IMR-90 (cell line): ENCODE measurements at regions not wholly inside any gene's neighbourhood (a gene's known extent, or its start where the extent isn't known, plus 50 kb on each side); places are given as distances from the start of the nearest gene placed in this dataset.

Experiments
- ATAC-seq: fragments of 200-7000 bp; cut with Tn5 transposase; 2 replicates; pipeline ENCODE4 v1.9.1; 2020; ENCODE audit warnings: low read depth, mild to moderate bottlenecking, moderate library complexity
- BruUV-seq: library from RNA; stranded (reverse); fragments of 400-500 nt; replicated peaks from 2 replicates; lab custom pipeline; 2021; lab: Mats Ljungman, UMichigan
- CTCF ChIA-PET: fragments of 300-600 bp; formaldehyde crosslinking; extraction: SDS; loops from one replicate; lab custom pipeline; 2021; ENCODE audit warnings: antibody characterized with exemption; lab: Yijun Ruan, JAX
- POLR2A ChIA-PET: fragments of 300-600 bp; sonication (Branson Sonifier 250); formaldehyde crosslinking; loops from one replicate; lab custom pipeline; 2022; ENCODE audit warnings: antibody characterized with exemption; ENCODE audit not compliant: unreplicated experiment; lab: Charles Lee
- DNase-seq: peaks from one replicate; pipeline ENCODE4 v3.0.0; 2013
- H2AFZ ChIP-seq: replicated peaks from 2 replicates; pipeline ENCODE3; 2013; ENCODE audit warnings: low read length, mild to moderate bottlenecking; ENCODE audit not compliant: poor library complexity
- H2AK5ac ChIP-seq: 2 replicates; pipeline ENCODE4 v1.6.1; 2013; ENCODE audit warnings: low read depth, low read length, inconsistent platforms
- H2AK9ac ChIP-seq: replicated peaks from 2 replicates; pipeline ENCODE3; 2013; ENCODE audit warnings: mild to moderate bottlenecking, low read depth, low read length, moderate library complexity; ENCODE audit not compliant: poor library complexity
- H2BK120ac ChIP-seq: 2 replicates; pipeline ENCODE4 v1.6.1; 2013; ENCODE audit warnings: low read depth, low read length, inconsistent platforms
- H2BK15ac ChIP-seq: 3 replicates; pipeline ENCODE4 v1.6.1; 2013; ENCODE audit warnings: low read depth, low read length, inconsistent platforms
- H2BK20ac ChIP-seq: 2 replicates; pipeline ENCODE4 v1.6.1; 2013; ENCODE audit warnings: low read depth, mild to moderate bottlenecking, inconsistent platforms, low read length, moderate library complexity
- H2BK5ac ChIP-seq: 2 replicates; pipeline ENCODE4 v1.6.1; 2013; ENCODE audit warnings: mild to moderate bottlenecking, low read depth, low read length, inconsistent platforms; ENCODE audit not compliant: poor library complexity, severe bottlenecking
- H3K14ac ChIP-seq: replicated peaks from 2 replicates; pipeline ENCODE4 v1.6.1; 2013; ENCODE audit warnings: low read depth, low read length, inconsistent platforms
- H3K18ac ChIP-seq: 2 replicates; pipeline ENCODE4 v1.6.1; 2013; ENCODE audit warnings: low read depth, low read length, control low read depth
- H3K23ac ChIP-seq: 2 replicates; pipeline ENCODE4 v1.6.1; 2013; ENCODE audit warnings: low read depth, low read length, inconsistent platforms
- H3K27ac ChIP-seq: 2 replicates; pipeline ENCODE4 v1.5.1; 2013; ENCODE audit warnings: mild to moderate bottlenecking, control low read depth, low read length; ENCODE audit not compliant: insufficient read depth
- H3K27me3 ChIP-seq: 2 replicates; pipeline ENCODE4 v1.6.1; 2013; ENCODE audit warnings: low read length; ENCODE audit not compliant: control insufficient read depth, insufficient read depth
- H3K36me3 ChIP-seq: 2 replicates; pipeline ENCODE4 v1.6.1; 2013; ENCODE audit warnings: low read length, mixed read lengths; ENCODE audit not compliant: control insufficient read depth, insufficient read depth
- H3K4ac ChIP-seq: 2 replicates; pipeline ENCODE4 v1.6.1; 2013; ENCODE audit warnings: low read depth, low read length, inconsistent platforms
- H3K4me1 ChIP-seq: 2 replicates; pipeline ENCODE4 v1.6.1; 2013; ENCODE audit warnings: low read length, mixed read lengths; ENCODE audit not compliant: control insufficient read depth, insufficient read depth
- H3K4me2 ChIP-seq: 2 replicates; pipeline ENCODE4 v1.6.1; 2013; ENCODE audit warnings: low read depth, mild to moderate bottlenecking, control low read depth, low read length, moderate library complexity
- H3K4me3 ChIP-seq: 2 replicates; pipeline ENCODE4 v1.5.1; 2013; ENCODE audit warnings: low read depth, mild to moderate bottlenecking, control low read depth, low read length, moderate library complexity; ENCODE audit not compliant: insufficient read depth
- H3K56ac ChIP-seq: 2 replicates; pipeline ENCODE4 v1.6.1; 2013; ENCODE audit warnings: low read length, inconsistent platforms; ENCODE audit not compliant: insufficient read depth; ENCODE audit errors: extremely low read depth
- H3K79me1 ChIP-seq, 2 experiments: 2 replicates each; pipeline ENCODE4 v1.6.1; 2013; ENCODE audit warnings: low read length in 2 of 2, inconsistent platforms in 1 of 2, low read depth in 1 of 2
- H3K9ac ChIP-seq: 2 replicates; pipeline ENCODE4 v1.6.1; 2013; ENCODE audit warnings: low read depth, low read length, control low read depth
- H3K9me1 ChIP-seq: 2 replicates; pipeline ENCODE4 v1.6.1; 2013; ENCODE audit warnings: low read length, inconsistent platforms; ENCODE audit not compliant: insufficient read depth
- H3K9me3 ChIP-seq: 2 replicates; pipeline ENCODE4 v1.6.1; 2013; ENCODE audit warnings: low read length; ENCODE audit not compliant: control insufficient read depth, insufficient read depth
- H4K20me1 ChIP-seq: 2 replicates; pipeline ENCODE4 v1.6.1; 2013; ENCODE audit warnings: low read length, inconsistent platforms; ENCODE audit not compliant: insufficient read depth
- H4K5ac ChIP-seq: 2 replicates; pipeline ENCODE4 v1.6.1; 2013; ENCODE audit warnings: mild to moderate bottlenecking, low read depth, low read length, control low read depth
- H4K8ac ChIP-seq, 2 experiments: 2 replicates each; pipeline ENCODE4 v1.6.1; 2013; ENCODE audit warnings: low read depth in 2 of 2, low read length in 2 of 2, control low read depth in 1 of 2, inconsistent platforms in 1 of 2
- H4K91ac ChIP-seq: 2 replicates; pipeline ENCODE4 v1.6.1; 2013; ENCODE audit warnings: low read depth, low read length, inconsistent platforms; ENCODE audit not compliant: insufficient read depth
- FOS ChIP-seq: fragments of 150-350 bp; IDR thresholded peaks from 2 replicates; pipeline ENCODE4 v1.6.1; 2016; ENCODE audit warnings: low read depth, low read length
- MAFK ChIP-seq: IDR thresholded peaks from 2 replicates; pipeline ENCODE4 v1.6.1; 2012; ENCODE audit warnings: low read depth, low read length, improper control_type of control experiment
- NFE2L2 ChIP-seq: fragments of 150-350 bp; IDR thresholded peaks from 2 replicates; pipeline ENCODE4 v1.6.1; 2016; ENCODE audit warnings: low read depth, mild to moderate bottlenecking, low read length
- POLR2A ChIP-seq: IDR thresholded peaks from 2 replicates; pipeline ENCODE4 v1.6.1; 2012; ENCODE audit warnings: mild to moderate bottlenecking, low read depth, low read length
- RAD21 ChIP-seq: IDR thresholded peaks from 2 replicates; pipeline ENCODE4 v1.6.1; 2012; ENCODE audit warnings: low read length, improper control_type of control experiment
- RCOR1 ChIP-seq: IDR thresholded peaks from 2 replicates; pipeline ENCODE4 v1.6.1; 2012; ENCODE audit warnings: mild to moderate bottlenecking, low read length, improper control_type of control experiment; ENCODE audit not compliant: insufficient replicate concordance
- SMC3 ChIP-seq: fragments of 150-350 bp; IDR thresholded peaks from 2 replicates; pipeline ENCODE4 v1.6.1; 2016; ENCODE audit warnings: low read depth, mild to moderate bottlenecking, antibody characterized with exemption, low read length, moderate library complexity
- WGBS, 2 experiments: methylation state at CpG; one replicate each; pipeline versions ENCODE4 v1.1.5 to v1.1.7; 2013; ENCODE audit warnings: missing lambda C conversion rate in 2 of 2; ENCODE audit not compliant: insufficient read length in 1 of 2; ENCODE audit errors: extremely low coverage in 2 of 2; 5-methylcytosine and 5-hydroxymethylcytosine counted together
- dilution Hi-C: fragments of 300-500 bp; cut with HindIII; formaldehyde crosslinking; loops from one replicate; pipeline ENCODE4 v1.14.3; 2018; ENCODE audit warnings: low sequenced_read_pairs; ENCODE audit not compliant: unreplicated experiment
- in situ Hi-C: fragments of 300-500 bp; cut with MboI; formaldehyde crosslinking; loops from 3 replicates; pipeline ENCODE4 v1.14.3; 2019; ENCODE audit warnings: low sequenced_read_pairs, inconsistent platforms, mixed read lengths
- intact Hi-C: fragments of 100-400 bp; cut with micrococcal nuclease; formaldehyde crosslinking; loops from 2 replicates; pipeline ENCODE4 v1.10.0; 2022
- TF ChIP-seq, protein P1 (sequence below): conservative IDR thresholded peaks from 2 replicates; pipeline ENCODE4 v1.5.1; 2012; ENCODE audit warnings: mild to moderate bottlenecking, low read depth, low read length, improper control_type of control experiment
- TF ChIP-seq, protein P2 (sequence below): fragments of 150-350 bp; IDR thresholded peaks from 2 replicates; pipeline ENCODE4 v1.6.1; 2016; ENCODE audit warnings: low read depth, mild to moderate bottlenecking, low read length, moderate library complexity, borderline replicate concordance

DNA sequence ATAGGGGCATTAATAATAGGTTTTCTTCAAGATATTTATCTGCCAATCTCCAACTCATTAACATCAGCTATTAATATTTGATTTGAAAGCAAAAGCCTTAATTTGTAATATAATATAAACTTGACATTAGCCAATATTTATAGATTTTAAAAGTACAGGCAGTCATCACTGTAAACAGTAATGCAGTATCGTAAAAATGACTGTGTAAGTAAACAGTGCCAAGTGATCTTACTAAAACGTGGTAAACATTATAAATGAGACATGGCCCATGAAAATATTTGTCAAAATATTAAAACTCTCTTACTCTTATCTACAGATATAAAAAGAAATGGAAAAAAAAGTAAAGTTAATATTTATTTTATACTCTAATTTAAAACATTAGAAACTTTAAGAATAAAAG lies 101.6 kb upstream of the EPHA6 start:
- Histone ChIP-seq H4K91ac (no peak overlapping the region), H3K4ac (no peak overlapping the region), H3K79me1 (no peaks in the 10 kb centered on the region), H2BK120ac (no peak overlapping the region), H2AFZ (no peak overlapping the region), H2BK20ac (no peak overlapping the region), H2AK5ac (no peak overlapping the region), H3K27me3 (no peaks in the 10 kb centered on the region), H3K36me3 (no peaks in the 10 kb centered on the region), H4K8ac (no peak overlapping the region), H3K14ac (no peak overlapping the region), H3K18ac (no peak overlapping the region), H4K20me1 (no peaks in the 10 kb centered on the region), H3K4me3 (no peak overlapping the region), H3K23ac (no peak overlapping the region), H4K5ac (no peak overlapping the region), H2BK15ac (no peak overlapping the region), H3K4me1 (no peaks in the 10 kb centered on the region), H3K4me2 (no peak overlapping the region), H3K56ac (no peak overlapping the region), H2BK5ac (no peak overlapping the region), H3K9me3 (no peaks in the 10 kb centered on the region), H3K9me1 (no peaks in the 10 kb centered on the region), H3K9ac (no peak overlapping the region), H3K27ac (no peak overlapping the region), H2AK9ac (no peak overlapping the region)
- intact Hi-C loops (no loop called here), in situ Hi-C loops (no loop called here), dilution Hi-C loops (no loop called here)
- no TSS peak for BruUV-seq
- WGBS, 2 experiments: no CpG with 5 or more reads among the region's 2 CpGs
- ChIA-PET CTCF (no interaction called here), POLR2A (no interaction called here)
- TF ChIP-seq SMC3: no peak
- TF ChIP-seq RCOR1: no peak
- no peak for TF ChIP-seq RAD21
- no peak for TF ChIP-seq FOS
- TF ChIP-seq, protein P1, sequence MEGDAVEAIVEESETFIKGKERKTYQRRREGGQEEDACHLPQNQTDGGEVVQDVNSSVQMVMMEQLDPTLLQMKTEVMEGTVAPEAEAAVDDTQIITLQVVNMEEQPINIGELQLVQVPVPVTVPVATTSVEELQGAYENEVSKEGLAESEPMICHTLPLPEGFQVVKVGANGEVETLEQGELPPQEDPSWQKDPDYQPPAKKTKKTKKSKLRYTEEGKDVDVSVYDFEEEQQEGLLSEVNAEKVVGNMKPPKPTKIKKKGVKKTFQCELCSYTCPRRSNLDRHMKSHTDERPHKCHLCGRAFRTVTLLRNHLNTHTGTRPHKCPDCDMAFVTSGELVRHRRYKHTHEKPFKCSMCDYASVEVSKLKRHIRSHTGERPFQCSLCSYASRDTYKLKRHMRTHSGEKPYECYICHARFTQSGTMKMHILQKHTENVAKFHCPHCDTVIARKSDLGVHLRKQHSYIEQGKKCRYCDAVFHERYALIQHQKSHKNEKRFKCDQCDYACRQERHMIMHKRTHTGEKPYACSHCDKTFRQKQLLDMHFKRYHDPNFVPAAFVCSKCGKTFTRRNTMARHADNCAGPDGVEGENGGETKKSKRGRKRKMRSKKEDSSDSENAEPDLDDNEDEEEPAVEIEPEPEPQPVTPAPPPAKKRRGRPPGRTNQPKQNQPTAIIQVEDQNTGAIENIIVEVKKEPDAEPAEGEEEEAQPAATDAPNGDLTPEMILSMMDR: no peak
- no peak for TF ChIP-seq POLR2A
- TF ChIP-seq, protein P2, sequence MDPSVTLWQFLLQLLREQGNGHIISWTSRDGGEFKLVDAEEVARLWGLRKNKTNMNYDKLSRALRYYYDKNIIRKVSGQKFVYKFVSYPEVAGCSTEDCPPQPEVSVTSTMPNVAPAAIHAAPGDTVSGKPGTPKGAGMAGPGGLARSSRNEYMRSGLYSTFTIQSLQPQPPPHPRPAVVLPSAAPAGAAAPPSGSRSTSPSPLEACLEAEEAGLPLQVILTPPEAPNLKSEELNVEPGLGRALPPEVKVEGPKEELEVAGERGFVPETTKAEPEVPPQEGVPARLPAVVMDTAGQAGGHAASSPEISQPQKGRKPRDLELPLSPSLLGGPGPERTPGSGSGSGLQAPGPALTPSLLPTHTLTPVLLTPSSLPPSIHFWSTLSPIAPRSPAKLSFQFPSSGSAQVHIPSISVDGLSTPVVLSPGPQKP: no peak
- no peak for TF ChIP-seq MAFK
- TF ChIP-seq NFE2L2: no peak
- no peak for ATAC-seq
- no peak for DNase-seq
